ENCODE measurements at regions not wholly inside any gene's neighbourhood (a gene's known extent, or its start where the extent isn't known, plus 50 kb on each side); places are given as distances from the start of the nearest gene placed in this dataset.

DNA sequence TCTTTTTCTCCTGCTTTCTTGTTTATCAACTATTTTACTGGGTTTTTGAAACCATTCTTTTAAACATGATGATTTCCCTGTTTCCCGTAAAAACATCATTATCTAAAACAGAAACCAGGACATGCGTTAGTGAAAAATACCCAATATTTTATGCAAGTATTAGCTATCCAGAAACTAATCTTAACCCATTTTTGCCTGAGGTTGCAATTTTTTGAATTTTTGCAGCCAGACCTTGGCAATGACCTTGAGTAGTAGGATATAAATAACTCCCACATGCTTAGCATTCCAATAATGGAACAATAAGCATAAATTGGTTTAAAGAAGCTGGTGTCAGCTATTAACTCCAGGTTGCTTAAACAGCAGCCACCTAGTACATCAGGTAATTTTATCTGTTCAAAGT lies 308.9 kb upstream of the ANO3 start:
- TF ChIP-seq EZH2phosphoT487 (IDR thresholded peaks at IDR 0.05; ENCODE audit: borderline replicate concordance) = no peak
- TF ChIP-seq, protein P1, sequence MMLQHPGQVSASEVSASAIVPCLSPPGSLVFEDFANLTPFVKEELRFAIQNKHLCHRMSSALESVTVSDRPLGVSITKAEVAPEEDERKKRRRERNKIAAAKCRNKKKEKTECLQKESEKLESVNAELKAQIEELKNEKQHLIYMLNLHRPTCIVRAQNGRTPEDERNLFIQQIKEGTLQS (IDR thresholded peaks at IDR 0.05) = no peak
- no peak for TF ChIP-seq FOSL1 (IDR thresholded peaks at IDR 0.05; ENCODE audit: low read depth)

Measured in HCT116 (cell line).